ENCODE measurements at regions not wholly inside any gene's neighbourhood (a gene's known extent, or its start where the extent isn't known, plus 50 kb on each side); places are given as distances from the start of the nearest gene placed in this dataset.
A peak's percentile ranks its signal among the peaks of the same experiment; 100 is the strongest.
"Not testable (repeated sequence)": the region's sequence is repeated elsewhere in the genome, so short reads cannot be mapped to it uniquely, and the experiment has no call there.

DNA sequence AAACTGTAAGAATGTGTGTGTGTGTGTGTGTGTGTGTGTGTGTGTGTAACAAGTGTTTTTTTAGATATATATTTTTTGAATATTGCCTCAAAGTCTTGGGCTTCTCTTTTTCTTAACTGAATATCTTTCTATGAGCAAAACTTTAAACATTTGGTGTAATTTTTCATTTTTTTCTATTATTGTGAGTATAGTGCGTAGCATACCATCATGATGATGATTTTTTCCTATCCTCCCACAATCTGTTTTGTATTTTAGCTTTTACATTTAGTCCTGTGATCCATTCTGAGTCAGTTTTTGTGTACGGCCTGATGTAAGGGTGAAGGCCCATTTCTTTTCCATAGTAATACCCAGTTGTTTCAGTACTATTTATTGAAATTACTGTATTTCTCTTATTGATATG is 680.6 kb downstream of the TTLL7 start:
- intact Hi-C loops (cut with DNase I) = no loop called here

GRCh38 chr1:83315446-83315845 is 683.5 kb downstream of the TTLL7 start:
- ATAC-seq; H3K27ac ChIP-seq; H3K4me1 ChIP-seq; intact Hi-C loops (cut with DNase I); H3K4me3 ChIP-seq; H3K9me3 ChIP-seq; H3K27me3 ChIP-seq; H3K36me3 ChIP-seq: not testable (repeated sequence)
- peak in 1 of 5 donors; percentile 20 for DNase-seq
- 20 to 45% (median 29%) methylated on average over 1 of the region's 1 CpG for WGBS, 4 donors

More for the DNA sequence above, 680.6 kb downstream of the TTLL7 start:
- Histone ChIP-seq H3K27me3 (no peaks in the 10 kb centered on the region), H3K4me3 (no peak overlapping the region), H3K9me3 (peaks cover 0 to 4% (median 0%) of the 10 kb centered on the region in 12 donors), H3K4me1 (no peaks in the 10 kb centered on the region), H3K36me3 (no peaks in the 10 kb centered on the region), H3K27ac (no peak overlapping the region)
- no peak for TF ChIP-seq POLR2A (IDR thresholded peaks at IDR 0.05)
- TF ChIP-seq, protein P1, sequence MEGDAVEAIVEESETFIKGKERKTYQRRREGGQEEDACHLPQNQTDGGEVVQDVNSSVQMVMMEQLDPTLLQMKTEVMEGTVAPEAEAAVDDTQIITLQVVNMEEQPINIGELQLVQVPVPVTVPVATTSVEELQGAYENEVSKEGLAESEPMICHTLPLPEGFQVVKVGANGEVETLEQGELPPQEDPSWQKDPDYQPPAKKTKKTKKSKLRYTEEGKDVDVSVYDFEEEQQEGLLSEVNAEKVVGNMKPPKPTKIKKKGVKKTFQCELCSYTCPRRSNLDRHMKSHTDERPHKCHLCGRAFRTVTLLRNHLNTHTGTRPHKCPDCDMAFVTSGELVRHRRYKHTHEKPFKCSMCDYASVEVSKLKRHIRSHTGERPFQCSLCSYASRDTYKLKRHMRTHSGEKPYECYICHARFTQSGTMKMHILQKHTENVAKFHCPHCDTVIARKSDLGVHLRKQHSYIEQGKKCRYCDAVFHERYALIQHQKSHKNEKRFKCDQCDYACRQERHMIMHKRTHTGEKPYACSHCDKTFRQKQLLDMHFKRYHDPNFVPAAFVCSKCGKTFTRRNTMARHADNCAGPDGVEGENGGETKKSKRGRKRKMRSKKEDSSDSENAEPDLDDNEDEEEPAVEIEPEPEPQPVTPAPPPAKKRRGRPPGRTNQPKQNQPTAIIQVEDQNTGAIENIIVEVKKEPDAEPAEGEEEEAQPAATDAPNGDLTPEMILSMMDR (IDR thresholded peaks at IDR 0.05) = no peak
- WGBS, 4 donors = 95 to 99% (median 98%) methylated on average over 2 of the region's 2 CpGs
- DNase-seq (no peak), ATAC-seq (no peak)

GRCh38 chr1:83310161-83310560 is 688.8 kb downstream of the TTLL7 start:
- H3K36me3 ChIP-seq; H3K27ac ChIP-seq; intact Hi-C loops (cut with DNase I); DNase-seq; ATAC-seq; H3K27me3 ChIP-seq; H3K4me3 ChIP-seq; H3K4me1 ChIP-seq; H3K9me3 ChIP-seq: not testable (repeated sequence)
- 94 to 100% (median 97%) methylated on average over 1 of the region's 1 CpG for WGBS, 4 donors

DNA sequence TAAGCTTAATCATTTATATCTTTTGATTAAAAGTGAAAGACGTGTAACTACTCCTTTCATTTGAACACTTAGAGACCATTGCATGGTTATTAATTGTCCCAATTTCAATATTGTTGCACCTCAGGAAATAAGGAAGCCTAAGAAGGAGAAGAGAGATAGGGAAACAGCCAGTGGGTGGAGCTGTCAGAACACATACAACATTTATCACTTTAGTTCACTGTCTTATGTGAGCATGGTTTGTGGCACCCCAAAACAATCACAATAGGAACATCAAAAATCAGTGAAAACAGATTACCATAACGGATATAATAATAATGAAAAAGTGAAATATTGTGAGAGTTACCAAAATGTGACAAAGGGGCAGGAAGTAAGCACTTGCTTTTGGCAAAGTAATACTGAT is 689.9 kb downstream of the TTLL7 start:
- H3K4me3 ChIP-seq; H3K36me3 ChIP-seq; DNase-seq; intact Hi-C loops (cut with DNase I); H3K27ac ChIP-seq; H3K9me3 ChIP-seq; H3K27me3 ChIP-seq; H3K4me1 ChIP-seq; ATAC-seq: not testable (repeated sequence)
- TF ChIP-seq, protein P1 (IDR thresholded peaks at IDR 0.05) = peak in 2 of 12 donors; percentile 10 to 21
- WGBS, 4 donors = 84 to 99% (median 90%) methylated on average over 2 of the region's 2 CpGs

GRCh38 chr1:83306811-83307210 is 692.1 kb downstream of the TTLL7 start:
- DNase-seq; H3K4me1 ChIP-seq; H3K9me3 ChIP-seq; H3K27me3 ChIP-seq; H3K36me3 ChIP-seq; H3K27ac ChIP-seq; intact Hi-C loops (cut with DNase I); ATAC-seq; H3K4me3 ChIP-seq: not testable (repeated sequence)
- WGBS, 4 donors = 64 to 92% (median 91%) methylated on average over 2 of the region's 2 CpGs

GRCh38 chr1:83295594-83295993 is 703.3 kb downstream of the TTLL7 start:
- H3K4me1 ChIP-seq; H3K4me3 ChIP-seq; DNase-seq; H3K36me3 ChIP-seq; ATAC-seq; intact Hi-C loops (cut with DNase I); H3K27ac ChIP-seq; H3K9me3 ChIP-seq; H3K27me3 ChIP-seq: not testable (repeated sequence)
- WGBS, 4 donors = 93 to 100% (median 96%) methylated on average over 1 of the region's 1 CpG; no CpG with 5 or more reads in 1 of the 4 donors

- ATAC-seq; H3K27ac ChIP-seq; H3K27me3 ChIP-seq; intact Hi-C loops (cut with DNase I); H3K4me1 ChIP-seq; H3K4me3 ChIP-seq; H3K36me3 ChIP-seq; DNase-seq; H3K9me3 ChIP-seq: not testable (repeated sequence)
- 96 to 100% (median 98%) methylated on average over 1 of the region's 1 CpG for WGBS, 4 donors
These were observed 711.5 kb downstream of the TTLL7 start for GRCh38 chr1:83287391-83287790.

GRCh38 chr1:83274656-83275055 is 724.3 kb downstream of the TTLL7 start:
- H3K27me3 ChIP-seq; H3K9me3 ChIP-seq; intact Hi-C loops (cut with DNase I); H3K27ac ChIP-seq; H3K36me3 ChIP-seq; ATAC-seq; H3K4me1 ChIP-seq; DNase-seq; H3K4me3 ChIP-seq: not testable (repeated sequence)
- WGBS, 4 donors = 51 to 63% (median 53%) methylated on average over 3 of the region's 3 CpGs

DNA sequence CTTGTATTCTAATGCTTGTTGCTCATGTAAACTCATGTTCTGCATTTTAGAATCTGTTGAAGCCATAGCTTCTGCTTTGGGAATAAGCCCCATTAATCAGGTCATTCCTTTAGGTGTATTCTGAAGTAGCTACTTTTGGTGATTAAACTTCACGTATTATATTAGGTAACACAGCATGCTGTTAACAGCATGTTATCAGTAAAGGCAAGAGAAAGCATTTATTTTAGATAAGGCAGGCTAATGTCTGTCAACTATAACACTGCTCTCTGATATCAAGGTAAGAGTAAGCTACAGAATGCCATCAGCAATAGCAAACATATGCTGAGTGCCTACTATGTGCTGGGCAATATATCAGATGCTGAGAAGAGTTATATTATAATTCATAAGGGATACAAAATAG is 726.4 kb downstream of the TTLL7 start:
- H3K9me3 ChIP-seq; ATAC-seq; H3K4me1 ChIP-seq; H3K4me3 ChIP-seq; DNase-seq; H3K36me3 ChIP-seq; H3K27ac ChIP-seq; H3K27me3 ChIP-seq; intact Hi-C loops (cut with DNase I): not testable (repeated sequence)
- 42 to 65% (median 47%) methylated on average over 1 of the region's 1 CpG for WGBS, 4 donors

- H3K27me3 ChIP-seq; H3K27ac ChIP-seq; DNase-seq; ATAC-seq; H3K36me3 ChIP-seq; H3K4me3 ChIP-seq; H3K9me3 ChIP-seq; intact Hi-C loops (cut with DNase I); H3K4me1 ChIP-seq: not testable (repeated sequence)
- WGBS, 4 donors = 38 to 45% (median 40%) methylated on average over 2 to 3 of the region's 3 CpGs
These were observed 727.1 kb downstream of the TTLL7 start for GRCh38 chr1:83271834-83272233.
